ENCODE measurements at regions not wholly inside any gene's neighbourhood (a gene's known extent, or its start where the extent isn't known, plus 50 kb on each side); places are given as distances from the start of the nearest gene placed in this dataset.
"Not testable (repeated sequence)": the region's sequence is repeated elsewhere in the genome, so short reads cannot be mapped to it uniquely, and the experiment has no call there.

DNA sequence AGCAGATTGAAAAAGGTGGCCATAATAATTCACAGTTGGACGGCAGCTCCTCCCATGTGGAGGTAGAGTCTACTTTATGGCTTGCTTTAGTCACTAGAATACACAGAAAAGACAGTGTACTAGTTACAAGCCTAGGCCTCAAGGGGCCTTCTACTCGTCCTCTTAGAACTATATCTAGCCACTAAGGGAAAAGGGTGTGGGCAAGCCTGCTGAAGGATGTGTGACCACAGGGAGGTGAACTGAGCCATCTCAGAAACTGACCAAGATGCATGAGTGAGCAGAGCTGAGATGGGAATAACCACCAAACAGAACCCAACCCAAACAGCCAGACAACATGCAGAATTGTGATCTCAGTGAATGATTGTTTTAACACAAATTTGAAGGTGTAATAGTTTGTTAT lies 335.6 kb upstream of the LMCD1 start:
- TF ChIP-seq, protein P1, sequence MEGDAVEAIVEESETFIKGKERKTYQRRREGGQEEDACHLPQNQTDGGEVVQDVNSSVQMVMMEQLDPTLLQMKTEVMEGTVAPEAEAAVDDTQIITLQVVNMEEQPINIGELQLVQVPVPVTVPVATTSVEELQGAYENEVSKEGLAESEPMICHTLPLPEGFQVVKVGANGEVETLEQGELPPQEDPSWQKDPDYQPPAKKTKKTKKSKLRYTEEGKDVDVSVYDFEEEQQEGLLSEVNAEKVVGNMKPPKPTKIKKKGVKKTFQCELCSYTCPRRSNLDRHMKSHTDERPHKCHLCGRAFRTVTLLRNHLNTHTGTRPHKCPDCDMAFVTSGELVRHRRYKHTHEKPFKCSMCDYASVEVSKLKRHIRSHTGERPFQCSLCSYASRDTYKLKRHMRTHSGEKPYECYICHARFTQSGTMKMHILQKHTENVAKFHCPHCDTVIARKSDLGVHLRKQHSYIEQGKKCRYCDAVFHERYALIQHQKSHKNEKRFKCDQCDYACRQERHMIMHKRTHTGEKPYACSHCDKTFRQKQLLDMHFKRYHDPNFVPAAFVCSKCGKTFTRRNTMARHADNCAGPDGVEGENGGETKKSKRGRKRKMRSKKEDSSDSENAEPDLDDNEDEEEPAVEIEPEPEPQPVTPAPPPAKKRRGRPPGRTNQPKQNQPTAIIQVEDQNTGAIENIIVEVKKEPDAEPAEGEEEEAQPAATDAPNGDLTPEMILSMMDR (conservative IDR thresholded peaks at IDR 0.05): no peak
- H3K27ac Mint-ChIP-seq (ENCODE audit: unreplicated experiment): no peak overlapping the region
- DNase-seq (ENCODE audit: low read depth, low spot score): no peak
- no peaks in the 10 kb centered on the region for H3K27me3 Mint-ChIP-seq (ENCODE audit: low read depth)
- no peaks in the 10 kb centered on the region for H3K36me3 Mint-ChIP-seq (ENCODE audit: low read depth)
- no peaks in the 10 kb centered on the region for H3K9me3 Mint-ChIP-seq
- no peak overlapping the region for H3K4me3 Mint-ChIP-seq
- H3K4me1 Mint-ChIP-seq: no peaks in the 10 kb centered on the region

DNA sequence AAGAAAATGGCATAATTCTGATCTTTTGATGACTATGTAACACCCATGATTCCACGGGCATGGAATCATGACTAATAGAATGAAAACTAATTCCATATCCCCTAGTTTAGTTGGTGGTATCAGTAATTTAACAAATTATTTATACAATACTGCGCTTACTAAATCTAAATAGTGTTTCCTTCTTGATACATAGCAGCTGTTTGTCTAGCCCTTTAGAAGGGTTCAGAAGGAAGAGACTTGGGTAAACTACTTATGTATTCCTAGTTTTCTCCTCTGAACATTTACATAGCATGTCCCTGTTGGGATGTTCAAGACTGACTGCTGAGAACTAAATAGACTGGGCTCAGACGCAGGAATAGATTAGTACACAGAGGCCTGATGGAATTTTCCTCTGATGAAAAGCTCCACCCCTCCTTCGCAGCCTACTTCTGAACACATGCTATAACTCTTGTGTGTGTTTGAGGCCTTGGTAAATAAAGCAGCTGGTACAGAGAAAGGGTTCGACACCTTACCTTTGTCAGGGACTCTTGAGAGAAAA lies 330.6 kb upstream of the LMCD1 start:
- H3K4me3 Mint-ChIP-seq: no peak overlapping the region
- TF ChIP-seq, protein P1 (conservative IDR thresholded peaks at IDR 0.05): no peak
- H3K9me3 Mint-ChIP-seq: no peaks in the 10 kb centered on the region
- H3K27me3 Mint-ChIP-seq (ENCODE audit: low read depth): no peaks in the 10 kb centered on the region
- H3K36me3 Mint-ChIP-seq (ENCODE audit: low read depth): no peaks in the 10 kb centered on the region
- H3K4me1 Mint-ChIP-seq: no peaks in the 10 kb centered on the region
- DNase-seq (ENCODE audit: low read depth, low spot score): no peak
- no peak overlapping the region for H3K27ac Mint-ChIP-seq (ENCODE audit: unreplicated experiment)

DNA sequence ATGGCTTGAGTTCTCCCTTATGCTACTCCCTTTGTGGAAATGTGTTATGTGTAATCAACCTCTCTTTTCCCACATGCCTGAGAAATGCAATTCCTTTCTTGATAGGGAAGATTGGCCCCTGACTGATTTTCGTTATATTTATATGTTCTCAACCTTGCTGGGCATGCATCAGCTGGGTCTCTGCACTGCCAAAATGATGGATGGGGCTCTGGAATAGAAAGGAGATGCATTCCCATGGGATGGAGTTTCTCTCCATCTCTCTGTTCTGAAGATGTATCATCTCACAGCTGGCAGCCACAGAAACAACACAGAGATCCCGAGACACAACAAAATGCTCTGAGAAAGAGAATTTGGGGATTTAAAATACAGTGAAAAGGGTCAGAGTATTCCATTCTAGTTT lies 327.7 kb upstream of the LMCD1 start:
- Mint-ChIP-seq H3K27me3 (ENCODE audit: low read depth) (no peaks in the 10 kb centered on the region), H3K9me3 (no peaks in the 10 kb centered on the region), H3K4me3 (no peak overlapping the region), H3K27ac (ENCODE audit: unreplicated experiment) (no peak overlapping the region), H3K36me3 (ENCODE audit: low read depth) (no peaks in the 10 kb centered on the region), H3K4me1 (no peaks in the 10 kb centered on the region)
- TF ChIP-seq, protein P1 (conservative IDR thresholded peaks at IDR 0.05): no peak
- DNase-seq (ENCODE audit: low read depth, low spot score): no peak

DNA sequence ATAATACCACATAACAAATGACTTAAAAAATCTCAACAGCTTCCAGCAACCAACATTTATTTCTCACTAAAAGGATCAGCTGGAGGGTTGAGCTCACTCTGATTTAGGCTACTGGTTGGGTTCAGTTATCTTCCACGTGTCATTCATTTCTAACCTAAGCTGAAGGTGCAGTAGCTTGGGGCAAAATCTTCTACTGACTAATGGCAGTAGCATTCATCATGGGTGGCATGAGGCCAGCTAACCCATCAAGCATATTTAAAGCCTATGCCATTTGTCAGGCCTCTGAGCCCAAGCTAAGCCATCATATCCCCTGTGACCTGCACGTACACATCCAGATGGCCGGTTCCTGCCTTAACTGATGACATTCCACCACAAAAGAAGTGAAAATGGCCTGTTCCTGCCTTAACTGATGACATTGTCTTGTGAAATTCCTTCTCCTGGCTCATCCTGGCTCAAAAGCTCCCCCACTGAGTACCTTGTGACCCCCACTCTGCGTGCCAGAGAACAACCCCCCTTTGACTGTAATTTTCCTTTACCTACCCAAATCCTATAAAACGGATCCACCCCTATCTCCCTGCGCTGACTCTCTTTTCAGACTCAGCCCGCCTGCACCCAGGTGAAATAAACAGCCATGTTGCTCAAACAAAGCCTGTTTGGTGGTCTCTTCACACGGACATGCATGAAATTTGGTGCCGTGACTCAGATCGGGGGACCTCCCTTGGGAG lies 324.7 kb upstream of the LMCD1 start:
- not testable (repeated sequence) for H3K4me3 Mint-ChIP-seq; H3K9me3 Mint-ChIP-seq; H3K27ac Mint-ChIP-seq (ENCODE audit: unreplicated experiment); H3K4me1 Mint-ChIP-seq; DNase-seq (ENCODE audit: low read depth, low spot score); H3K36me3 Mint-ChIP-seq (ENCODE audit: low read depth); H3K27me3 Mint-ChIP-seq (ENCODE audit: low read depth)

DNA sequence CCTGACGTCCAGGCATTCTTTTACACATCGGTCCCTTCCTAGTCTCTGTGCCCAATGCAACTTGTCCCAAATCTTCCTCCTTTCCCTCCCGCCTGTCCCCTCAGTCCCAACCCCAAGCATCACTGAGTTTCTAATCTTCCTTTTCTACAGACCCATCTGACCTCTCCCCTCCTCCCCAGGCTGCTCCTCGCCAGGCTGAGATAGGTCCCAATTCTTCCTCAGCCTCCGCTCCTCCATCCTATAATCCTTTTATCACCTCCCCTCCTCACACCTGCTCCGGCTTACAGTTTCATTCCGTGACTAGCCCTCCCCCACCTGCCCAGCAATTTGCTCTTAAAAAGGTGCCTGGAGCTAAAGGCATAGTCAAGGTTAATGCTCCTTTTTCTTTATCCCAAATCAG lies 323.1 kb upstream of the LMCD1 start:
- not testable (repeated sequence) for H3K4me3 Mint-ChIP-seq; H3K27ac Mint-ChIP-seq (ENCODE audit: unreplicated experiment); H3K27me3 Mint-ChIP-seq (ENCODE audit: low read depth); H3K4me1 Mint-ChIP-seq; DNase-seq (ENCODE audit: low read depth, low spot score); H3K36me3 Mint-ChIP-seq (ENCODE audit: low read depth); H3K9me3 Mint-ChIP-seq

DNA sequence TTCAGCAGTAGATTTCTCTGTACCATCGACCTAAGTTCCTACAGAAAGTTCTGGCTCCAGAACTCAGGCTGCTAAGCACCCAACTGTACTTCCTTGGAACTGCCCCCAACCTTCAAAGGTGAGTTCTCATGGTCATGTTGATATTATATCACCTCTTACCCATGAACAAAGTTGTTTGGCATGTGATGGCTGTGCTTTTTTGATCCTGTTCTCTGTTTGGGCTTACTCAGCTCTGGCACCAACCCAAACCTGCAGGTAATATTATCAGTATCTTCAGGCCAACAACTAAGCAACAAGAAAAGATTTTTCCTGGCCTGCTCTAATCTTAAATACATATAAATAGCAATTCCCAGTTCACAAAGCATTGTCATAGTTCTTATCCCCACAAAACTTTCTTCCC lies 318.7 kb upstream of the LMCD1 start:
- Mint-ChIP-seq H3K4me3 (no peak overlapping the region), H3K9me3 (no peaks in the 10 kb centered on the region)

More for the DNA sequence above, 318.7 kb upstream of the LMCD1 start:
- Mint-ChIP-seq H3K4me1 (no peaks in the 10 kb centered on the region), H3K36me3 (ENCODE audit: low read depth) (no peaks in the 10 kb centered on the region), H3K27me3 (ENCODE audit: low read depth) (no peaks in the 10 kb centered on the region), H3K27ac (ENCODE audit: unreplicated experiment) (no peak overlapping the region)
- no peak for DNase-seq (ENCODE audit: low read depth, low spot score)
- TF ChIP-seq, protein P1 (conservative IDR thresholded peaks at IDR 0.05): no peak
